ENCODE measurements at regions not wholly inside any gene's neighbourhood (a gene's known extent, or its start where the extent isn't known, plus 50 kb on each side); places are given as distances from the start of the nearest gene placed in this dataset.

DNA sequence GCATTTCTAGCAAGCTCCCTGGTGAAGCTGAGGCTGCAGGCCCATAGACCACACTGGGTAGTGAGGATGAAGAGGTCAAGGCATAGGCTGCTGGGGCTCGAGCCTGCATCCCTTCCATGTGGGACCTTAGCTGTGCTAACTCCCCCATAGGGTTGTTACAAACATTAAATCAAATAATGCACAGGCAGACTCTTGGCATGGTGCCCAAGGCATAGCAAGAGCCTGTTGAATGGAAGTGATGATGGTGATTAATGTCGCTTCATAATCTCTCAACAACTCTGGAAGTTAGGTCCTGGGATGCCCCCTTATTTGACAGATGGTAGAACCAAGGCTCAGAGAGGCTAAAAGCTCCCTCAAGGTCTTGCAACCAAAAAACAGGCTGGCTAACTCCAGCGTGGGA lies 283.9 kb upstream of the EEF2KMT start:
- DNase-seq (no peak), ATAC-seq (replicated peaks in 1 of 2) (no peak)
- Mint-ChIP-seq H3K4me3 (no peak overlapping the region), H3K27ac (no peak overlapping the region), H3K27me3 (ENCODE audit: low read depth) (no peaks in the 10 kb centered on the region), H3K4me1 (ENCODE audit: low read depth) (no peaks in the 10 kb centered on the region), H3K36me3 (ENCODE audit: insufficient read depth in 2 of 2) (no peaks in the 10 kb centered on the region), H3K9me3 (peaks cover 0 to 2% of the 10 kb centered on the region in 2 donors)

DNA sequence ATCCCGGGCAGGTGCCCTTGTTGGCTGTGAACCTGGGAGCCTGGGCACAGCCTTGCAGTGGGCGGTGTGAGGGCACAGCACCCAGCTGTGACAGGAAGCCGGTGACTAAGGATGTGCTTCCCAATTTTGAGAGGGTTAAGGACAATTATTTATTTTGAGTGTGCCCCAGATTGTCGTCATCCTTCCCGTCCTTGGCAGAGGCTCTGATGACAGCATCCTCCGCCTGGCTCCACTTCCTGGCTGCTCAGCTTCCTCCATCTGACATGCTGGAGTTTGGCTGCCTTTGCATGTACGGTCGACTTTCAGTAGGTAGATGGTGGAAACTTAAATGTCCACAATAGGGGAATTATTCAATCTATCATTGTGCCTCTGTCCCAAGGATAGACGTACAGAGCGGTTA lies 282.4 kb upstream of the EEF2KMT start:
- peaks cover 0 to 2% of the 10 kb centered on the region in 2 donors for H3K9me3 Mint-ChIP-seq
- H3K27me3 Mint-ChIP-seq (ENCODE audit: low read depth), result peaks cover 5% of the 10 kb centered on the region
- no peak for DNase-seq
- ATAC-seq (replicated peaks in 1 of 2), result no peak
- H3K27ac Mint-ChIP-seq, result no peak overlapping the region
- H3K4me1 Mint-ChIP-seq (ENCODE audit: low read depth), result no peaks in the 10 kb centered on the region
- H3K36me3 Mint-ChIP-seq (ENCODE audit: insufficient read depth in 2 of 2), result no peaks in the 10 kb centered on the region
- H3K4me3 Mint-ChIP-seq, result no peak overlapping the region

DNA sequence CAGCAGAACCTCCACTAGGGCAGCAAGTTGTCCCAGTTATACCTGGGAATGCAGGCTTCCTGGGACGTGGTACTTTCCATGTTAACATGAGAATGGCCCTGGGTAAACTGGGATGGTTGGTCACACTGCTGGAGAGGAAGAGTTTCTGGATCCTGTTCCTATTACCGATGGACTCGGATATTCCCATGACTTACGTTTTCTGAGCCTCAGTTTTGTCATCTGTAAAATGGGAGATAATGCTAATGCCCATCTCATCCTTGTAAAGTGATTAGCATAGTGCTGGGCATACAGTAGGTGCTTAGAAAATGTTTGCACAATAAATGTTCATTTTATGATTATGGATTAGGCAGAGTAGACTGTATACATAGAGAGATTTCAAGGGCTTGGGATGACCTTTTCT lies 280.9 kb upstream of the EEF2KMT start:
- Mint-ChIP-seq H3K4me1 (ENCODE audit: low read depth) (no peaks in the 10 kb centered on the region), H3K4me3 (no peak overlapping the region), H3K27me3 (ENCODE audit: low read depth) (peaks cover 6% of the 10 kb centered on the region), H3K9me3 (no peaks in the 10 kb centered on the region), H3K27ac (no peak overlapping the region), H3K36me3 (ENCODE audit: insufficient read depth in 2 of 2) (no peaks in the 10 kb centered on the region)
- no peak for ATAC-seq (replicated peaks in 1 of 2)
- DNase-seq, result no peak

DNA sequence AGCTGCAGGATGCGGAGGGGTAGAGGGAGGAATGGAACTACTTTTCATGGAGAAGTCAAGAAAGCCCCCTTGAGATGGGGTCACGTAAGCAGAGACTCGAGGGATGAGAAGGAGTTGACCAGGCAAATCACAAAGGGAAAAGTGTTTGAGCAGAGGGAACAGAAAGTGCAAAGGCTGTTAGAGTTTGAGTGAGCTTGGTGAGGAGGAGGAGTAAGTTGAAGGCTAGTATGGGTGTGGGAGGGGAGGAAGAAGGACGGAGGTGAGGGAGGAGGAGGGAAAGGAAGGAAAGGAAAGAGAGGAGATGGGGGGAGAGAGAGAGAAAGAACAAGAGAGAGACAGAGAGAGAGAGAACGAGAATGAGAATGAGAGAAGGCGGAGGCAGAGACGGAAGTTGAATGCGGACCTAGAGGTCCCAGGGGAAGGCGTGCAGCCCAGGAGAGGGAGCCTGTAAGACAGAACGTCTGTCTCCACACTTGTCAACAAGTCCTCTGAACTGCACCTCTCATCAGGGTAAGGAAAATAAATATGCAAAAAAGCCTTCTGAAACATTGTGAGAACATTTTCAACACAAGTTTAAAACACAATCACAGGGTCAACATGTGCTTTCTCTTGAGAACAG lies 279.8 kb upstream of the EEF2KMT start:
- no peak overlapping the region for H3K4me3 Mint-ChIP-seq
- DNase-seq (no peak), ATAC-seq (replicated peaks in 1 of 2) (no peak)
- no peaks in the 10 kb centered on the region for H3K4me1 Mint-ChIP-seq (ENCODE audit: low read depth)
- H3K27ac Mint-ChIP-seq, result no peak overlapping the region
- no peaks in the 10 kb centered on the region for H3K36me3 Mint-ChIP-seq (ENCODE audit: insufficient read depth in 2 of 2)
- no peaks in the 10 kb centered on the region for H3K9me3 Mint-ChIP-seq
- H3K27me3 Mint-ChIP-seq (ENCODE audit: low read depth), result peaks cover 6% of the 10 kb centered on the region

DNA sequence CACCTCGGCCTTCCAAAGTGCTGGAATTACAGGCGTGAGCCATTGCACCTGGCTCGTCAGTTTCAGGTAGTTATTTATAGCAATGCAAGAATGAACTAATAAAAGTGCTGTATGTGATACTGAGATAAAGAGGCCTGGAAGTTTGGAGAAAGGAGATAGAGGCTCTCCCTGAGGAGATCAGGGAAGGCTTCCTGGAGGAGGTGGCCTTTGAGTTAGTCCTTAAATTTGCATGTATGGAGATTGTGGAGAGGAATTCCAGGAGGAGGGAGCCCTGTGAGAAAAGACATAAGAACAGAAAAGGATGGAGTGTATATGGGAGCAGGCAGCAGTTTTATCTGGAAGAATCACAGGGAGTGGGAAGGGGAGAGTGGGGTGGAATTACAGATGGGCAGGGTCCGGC lies 276.6 kb upstream of the EEF2KMT start:
- Mint-ChIP-seq H3K27me3 (ENCODE audit: low read depth) (peaks cover 6% of the 10 kb centered on the region), H3K36me3 (ENCODE audit: insufficient read depth in 2 of 2) (no peaks in the 10 kb centered on the region), H3K9me3 (no peaks in the 10 kb centered on the region), H3K27ac (no peak overlapping the region), H3K4me1 (ENCODE audit: low read depth) (no peaks in the 10 kb centered on the region), H3K4me3 (no peak overlapping the region)
- DNase-seq (no peak), ATAC-seq (replicated peaks in 1 of 2) (no peak)

DNA sequence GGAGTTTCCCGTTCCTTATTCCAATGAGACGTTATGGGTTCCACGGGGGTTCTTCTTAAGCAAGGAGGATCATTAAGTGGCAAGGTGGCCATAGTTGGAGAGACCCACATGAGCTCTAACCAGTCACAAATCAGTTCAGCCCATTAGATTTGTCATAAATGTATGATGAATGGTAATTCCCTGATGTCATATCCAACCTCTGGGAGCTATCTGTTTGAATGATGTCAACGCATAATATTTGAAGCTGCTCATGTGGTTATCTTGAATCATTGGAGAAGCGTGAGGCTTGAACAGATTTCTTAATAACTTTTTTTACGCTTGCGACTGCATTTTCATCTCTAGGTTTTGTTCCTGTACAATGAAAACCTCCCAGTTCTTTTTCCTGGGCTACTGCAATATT lies 270.4 kb upstream of the EEF2KMT start:
- no peak for ATAC-seq (replicated peaks in 1 of 2)
- no peak overlapping the region for H3K4me3 Mint-ChIP-seq
- no peak overlapping the region for H3K27ac Mint-ChIP-seq
- no peak for DNase-seq
- peaks cover 0 to 2% of the 10 kb centered on the region in 2 donors for H3K9me3 Mint-ChIP-seq
- H3K27me3 Mint-ChIP-seq (ENCODE audit: low read depth), result no peaks in the 10 kb centered on the region
- no peaks in the 10 kb centered on the region for H3K36me3 Mint-ChIP-seq (ENCODE audit: insufficient read depth in 2 of 2)
- H3K4me1 Mint-ChIP-seq (ENCODE audit: low read depth), result no peaks in the 10 kb centered on the region

DNA sequence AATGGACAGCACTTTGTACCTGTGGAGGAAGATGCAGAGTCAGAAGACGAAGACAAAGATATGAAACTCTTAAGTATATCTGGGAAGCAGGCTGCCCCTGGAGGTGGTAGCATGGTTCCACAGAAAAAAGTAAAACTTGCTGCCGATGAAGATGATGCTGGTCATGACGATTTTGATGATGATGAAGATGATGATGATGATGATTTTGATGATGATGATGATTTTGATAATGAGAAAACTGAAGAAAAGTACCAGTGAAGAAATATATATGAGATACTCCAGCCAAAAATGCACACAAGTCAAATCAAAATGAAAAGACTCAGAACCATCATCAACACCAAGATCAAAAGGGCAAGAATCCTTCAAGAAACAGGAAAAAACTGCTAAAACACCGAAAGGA lies 268.5 kb upstream of the EEF2KMT start:
- H3K27me3 Mint-ChIP-seq (ENCODE audit: low read depth), result no peaks in the 10 kb centered on the region
- H3K4me1 Mint-ChIP-seq (ENCODE audit: low read depth), result no peaks in the 10 kb centered on the region
- no peak overlapping the region for H3K27ac Mint-ChIP-seq
- ATAC-seq (replicated peaks in 1 of 2) (no peak), DNase-seq (no peak)
- H3K36me3 Mint-ChIP-seq (ENCODE audit: insufficient read depth in 2 of 2), result no peaks in the 10 kb centered on the region
- peaks cover 0 to 2% of the 10 kb centered on the region in 2 donors for H3K9me3 Mint-ChIP-seq
- no peak overlapping the region for H3K4me3 Mint-ChIP-seq

DNA sequence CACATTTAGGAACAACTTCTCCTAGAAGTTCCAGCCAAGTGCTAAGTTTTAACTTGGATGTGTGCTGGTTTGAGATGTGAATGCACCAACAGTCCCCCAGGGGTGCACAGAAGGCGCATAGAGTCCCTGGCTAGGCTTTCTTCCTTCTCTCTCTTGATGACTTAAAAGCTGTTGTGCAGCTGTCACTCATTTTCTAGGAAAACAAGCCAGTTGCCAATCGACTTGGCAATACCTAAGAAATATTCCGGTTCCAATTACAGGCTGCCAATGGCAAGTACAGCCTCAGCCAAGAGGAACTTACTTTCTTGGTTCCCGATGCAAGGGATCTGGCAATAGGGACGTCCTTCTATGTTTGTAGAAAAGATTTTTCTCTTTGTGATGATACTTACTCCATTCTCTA lies 266.6 kb upstream of the EEF2KMT start:
- H3K4me3 Mint-ChIP-seq, result no peak overlapping the region
- H3K27ac Mint-ChIP-seq, result no peak overlapping the region
- no peak for DNase-seq
- H3K27me3 Mint-ChIP-seq (ENCODE audit: low read depth), result no peaks in the 10 kb centered on the region
- no peaks in the 10 kb centered on the region for H3K4me1 Mint-ChIP-seq (ENCODE audit: low read depth)
- no peak for ATAC-seq (replicated peaks in 1 of 2)
- peaks cover 0 to 2% of the 10 kb centered on the region in 2 donors for H3K9me3 Mint-ChIP-seq
- H3K36me3 Mint-ChIP-seq (ENCODE audit: insufficient read depth in 2 of 2), result no peaks in the 10 kb centered on the region

DNA sequence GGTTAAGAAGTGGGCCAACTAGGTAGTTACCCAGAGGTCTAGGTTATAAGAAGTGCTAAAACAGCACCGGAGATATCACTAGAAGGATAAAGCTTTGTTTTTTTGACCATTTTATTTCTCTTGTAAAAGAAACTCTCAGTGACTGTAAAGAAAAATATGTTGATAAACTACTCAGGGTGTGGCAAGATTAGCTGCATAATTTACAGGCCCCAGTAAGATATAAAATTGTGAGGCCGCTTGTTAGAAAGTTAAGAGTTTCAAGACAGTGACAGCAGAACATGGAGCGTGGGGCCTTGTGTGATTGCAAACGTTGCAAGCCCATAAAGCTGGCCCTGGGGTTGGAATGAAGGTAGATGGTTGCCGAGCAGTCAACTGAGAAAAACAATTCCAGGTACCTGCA lies 263.7 kb upstream of the EEF2KMT start:
- Mint-ChIP-seq H3K36me3 (ENCODE audit: insufficient read depth in 2 of 2) (no peaks in the 10 kb centered on the region), H3K9me3 (peaks cover 0 to 2% of the 10 kb centered on the region in 2 donors), H3K27me3 (ENCODE audit: low read depth) (no peaks in the 10 kb centered on the region), H3K4me1 (ENCODE audit: low read depth) (no peaks in the 10 kb centered on the region), H3K4me3 (no peak overlapping the region), H3K27ac (no peak overlapping the region)
- DNase-seq (no peak), ATAC-seq (replicated peaks in 1 of 2) (no peak)

DNA sequence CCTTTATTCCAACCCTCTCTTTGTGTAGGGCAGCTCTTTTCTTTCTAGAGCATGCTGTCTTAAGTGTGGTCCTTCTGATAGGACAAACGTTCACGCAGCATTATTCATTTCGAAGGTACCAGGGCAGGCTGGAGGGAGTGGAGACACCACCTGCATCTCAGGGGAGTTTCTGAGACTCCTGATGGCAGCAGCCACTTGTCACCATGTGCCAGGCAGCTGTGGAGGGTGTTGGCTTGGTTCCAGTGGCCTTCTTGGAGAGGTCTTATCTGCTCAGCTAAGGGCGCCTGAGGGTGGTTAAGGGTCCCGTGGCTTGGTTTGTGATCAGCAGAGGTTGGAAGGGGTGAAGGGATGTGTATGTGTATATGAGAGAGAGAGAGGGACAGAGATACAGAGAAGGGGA lies 257.1 kb upstream of the EEF2KMT start:
- Mint-ChIP-seq H3K27ac (no peak overlapping the region), H3K36me3 (ENCODE audit: insufficient read depth in 2 of 2) (no peaks in the 10 kb centered on the region), H3K4me1 (ENCODE audit: low read depth) (no peaks in the 10 kb centered on the region), H3K27me3 (ENCODE audit: low read depth) (no peaks in the 10 kb centered on the region), H3K4me3 (no peak overlapping the region), H3K9me3 (no peaks in the 10 kb centered on the region)
- DNase-seq (no peak), ATAC-seq (replicated peaks in 1 of 2) (no peak)

DNA sequence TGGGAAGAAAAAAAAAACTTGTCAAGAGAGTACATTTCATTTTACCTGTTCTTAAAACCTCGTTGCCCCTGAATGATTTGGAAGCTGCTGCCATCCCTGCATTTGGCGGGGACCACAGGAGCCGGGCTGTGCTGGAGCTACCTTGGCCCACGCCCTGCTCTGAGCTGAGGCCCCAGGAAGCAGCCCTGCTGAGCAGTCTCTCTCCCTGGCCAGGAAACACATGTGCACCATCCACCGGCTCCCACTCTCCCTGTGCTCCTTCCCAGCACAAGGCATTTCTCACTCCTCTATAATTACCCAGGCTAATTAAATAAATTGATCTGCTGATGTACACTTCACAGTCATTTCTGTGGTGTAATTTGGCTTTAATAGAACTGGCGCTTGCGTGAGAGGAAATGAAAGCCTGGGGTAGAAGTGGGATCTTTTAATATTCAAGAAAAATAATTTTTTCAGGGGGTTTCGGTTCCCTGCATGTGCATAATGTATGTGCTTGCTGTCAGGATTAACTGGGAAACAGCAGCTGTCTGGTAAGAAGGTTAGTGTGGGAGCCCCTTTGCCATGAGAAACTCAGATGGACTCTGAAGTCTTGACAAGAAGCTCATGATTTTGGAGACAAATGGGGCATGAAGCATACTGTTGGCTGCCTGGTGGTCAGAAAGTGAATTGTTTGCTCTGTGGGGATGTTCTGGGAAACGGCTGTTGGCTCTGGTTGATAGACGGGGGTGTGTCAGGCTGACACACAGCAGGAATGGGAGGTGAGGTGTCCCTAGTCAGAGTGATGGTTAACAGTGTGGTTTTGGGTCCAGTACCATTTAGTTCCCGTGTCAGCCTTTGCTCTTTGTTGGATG lies 252.3 kb upstream of the EEF2KMT start:
- ATAC-seq (replicated peaks in 1 of 2) (no peak), DNase-seq (no peak)
- Mint-ChIP-seq H3K27ac (no peak overlapping the region), H3K27me3 (ENCODE audit: low read depth) (no peaks in the 10 kb centered on the region), H3K36me3 (ENCODE audit: insufficient read depth in 2 of 2) (no peaks in the 10 kb centered on the region), H3K4me3 (no peak overlapping the region), H3K4me1 (ENCODE audit: low read depth) (no peaks in the 10 kb centered on the region), H3K9me3 (peaks cover 0 to 2% of the 10 kb centered on the region in 2 donors)

DNA sequence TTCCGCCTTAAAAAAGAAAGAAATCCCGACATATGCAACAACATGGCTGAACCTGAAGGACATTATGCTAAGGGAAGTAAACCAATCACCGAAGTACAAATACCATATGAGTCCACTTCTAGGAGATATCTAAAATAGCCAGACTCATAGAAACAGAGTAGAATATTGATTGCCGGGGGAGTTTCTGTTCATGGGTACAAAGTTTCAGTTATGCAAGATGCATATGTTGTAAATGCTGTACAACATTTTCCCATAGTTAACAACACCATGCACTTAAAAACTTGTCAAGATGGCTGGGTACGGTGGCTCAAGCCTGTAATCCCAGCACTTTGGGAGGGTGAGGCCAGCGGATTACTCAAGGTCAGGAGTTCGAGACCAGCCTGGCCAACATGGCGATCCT lies 251.5 kb upstream of the EEF2KMT start:
- Mint-ChIP-seq H3K9me3 (peaks cover 0 to 2% of the 10 kb centered on the region in 2 donors), H3K4me1 (ENCODE audit: low read depth) (no peaks in the 10 kb centered on the region), H3K27me3 (ENCODE audit: low read depth) (no peaks in the 10 kb centered on the region), H3K36me3 (ENCODE audit: insufficient read depth in 2 of 2) (no peaks in the 10 kb centered on the region), H3K4me3 (no peak overlapping the region), H3K27ac (no peak overlapping the region)
- ATAC-seq (replicated peaks in 1 of 2) (no peak), DNase-seq (no peak)

DNA sequence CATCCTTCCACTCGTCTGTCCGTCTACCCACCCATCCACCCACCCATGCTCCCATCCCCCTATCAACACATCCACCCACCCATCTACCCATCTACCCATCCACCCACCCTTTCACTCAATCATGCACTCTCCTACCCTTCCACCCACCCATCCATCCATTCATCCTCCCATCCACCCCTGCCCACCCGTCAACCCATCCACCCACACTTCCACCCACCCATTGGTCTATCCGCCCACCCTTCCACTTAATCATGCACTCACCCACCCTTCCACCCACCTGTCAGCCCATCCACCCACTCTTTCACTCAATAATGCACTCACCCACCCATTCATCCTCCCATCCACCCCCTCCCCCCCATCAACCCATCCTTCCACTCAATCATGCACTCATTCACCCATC lies 250.0 kb upstream of the EEF2KMT start:
- H3K4me1 Mint-ChIP-seq (ENCODE audit: low read depth), result no peaks in the 10 kb centered on the region
- H3K36me3 Mint-ChIP-seq (ENCODE audit: insufficient read depth in 2 of 2), result no peaks in the 10 kb centered on the region
- ATAC-seq (replicated peaks in 1 of 2) (no peak), DNase-seq (no peak)
- no peaks in the 10 kb centered on the region for H3K27me3 Mint-ChIP-seq (ENCODE audit: low read depth)
- no peak overlapping the region for H3K4me3 Mint-ChIP-seq
- no peak overlapping the region for H3K27ac Mint-ChIP-seq
- peaks cover 2 to 3% of the 10 kb centered on the region in 2 donors for H3K9me3 Mint-ChIP-seq

DNA sequence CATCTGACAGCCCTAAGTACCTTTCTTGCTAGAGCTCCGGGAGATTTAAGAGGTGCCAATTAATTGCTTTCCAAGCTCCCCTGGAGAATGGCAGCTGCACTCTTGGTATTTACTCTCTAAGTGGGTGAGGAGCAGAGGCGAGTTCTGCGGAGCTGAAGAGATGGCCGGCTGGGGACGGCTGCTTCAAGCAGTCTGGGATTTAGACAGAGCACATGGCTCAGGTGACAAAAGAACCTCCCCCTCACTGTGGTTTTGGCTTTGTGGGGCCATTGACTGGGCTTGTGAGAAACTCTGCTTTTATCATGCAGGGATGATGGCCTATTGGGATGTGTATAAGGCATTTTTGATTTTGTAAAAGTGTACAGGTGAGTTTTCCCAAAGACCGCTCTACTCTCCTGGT lies 239.3 kb upstream of the EEF2KMT start:
- no peaks in the 10 kb centered on the region for H3K4me1 Mint-ChIP-seq (ENCODE audit: low read depth)
- no peaks in the 10 kb centered on the region for H3K9me3 Mint-ChIP-seq
- no peak overlapping the region for H3K4me3 Mint-ChIP-seq
- DNase-seq, result no peak
- H3K36me3 Mint-ChIP-seq (ENCODE audit: insufficient read depth in 2 of 2), result no peaks in the 10 kb centered on the region
- peaks cover 6% of the 10 kb centered on the region for H3K27me3 Mint-ChIP-seq (ENCODE audit: low read depth)
- H3K27ac Mint-ChIP-seq, result no peak overlapping the region
- no peak for ATAC-seq (replicated peaks in 1 of 2)
